GM18907 (cell line): ENCODE measurements at regions not wholly inside any gene's neighbourhood (a gene's known extent, or its start where the extent isn't known, plus 50 kb on each side); places are given as distances from the start of the nearest gene placed in this dataset.
"Not testable (repeated sequence)": the region's sequence is repeated elsewhere in the genome, so short reads cannot be mapped to it uniquely, and the experiment has no call there.

Experiments
- ATAC-seq: cut with Tn5 transposase; IDR thresholded peaks from one replicate; pipeline ENCODE4 v1.9.1; 2021; ENCODE audit warnings: mild to moderate bottlenecking, moderate library complexity; ENCODE audit not compliant: unreplicated experiment

DNA sequence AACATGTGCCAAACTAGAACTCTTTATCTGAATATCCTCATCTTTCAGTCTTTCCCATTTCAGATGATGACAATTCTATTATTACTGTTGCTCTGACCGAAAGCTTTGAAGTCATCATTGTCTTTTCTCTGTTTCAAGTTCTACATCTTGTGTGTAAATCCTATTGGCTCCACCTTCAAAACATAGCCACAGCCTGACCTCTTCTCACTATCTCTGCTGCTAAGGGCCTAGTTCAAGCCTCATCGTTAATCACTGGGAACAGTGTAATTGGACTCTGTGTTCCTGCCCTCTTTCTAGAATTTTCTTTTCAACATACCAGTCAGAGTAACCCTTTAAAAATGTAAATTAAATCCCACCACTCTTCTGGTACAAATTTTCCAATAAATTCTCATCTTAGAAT, 105.1 kb downstream of the OXSM start:
- ATAC-seq, result no peak

DNA sequence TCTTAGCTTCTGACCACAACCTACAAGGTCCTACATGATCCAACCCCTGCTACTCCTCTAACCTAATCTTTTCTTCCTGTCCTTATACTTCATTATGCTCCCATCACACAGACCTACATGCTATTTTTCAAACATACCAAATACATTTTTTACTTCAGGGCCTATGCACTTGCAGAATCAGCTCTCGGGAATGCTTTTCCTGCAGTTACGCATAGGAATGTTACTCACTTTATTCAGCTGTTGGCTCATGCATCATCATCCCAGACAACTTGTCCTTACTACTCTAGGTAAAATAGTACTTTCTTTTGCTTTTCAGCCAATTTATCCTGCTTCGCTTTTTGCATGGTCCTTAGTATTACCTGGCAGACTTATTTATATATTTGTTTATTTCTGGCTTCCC, 105.6 kb downstream of the OXSM start:
- no peak for ATAC-seq

DNA sequence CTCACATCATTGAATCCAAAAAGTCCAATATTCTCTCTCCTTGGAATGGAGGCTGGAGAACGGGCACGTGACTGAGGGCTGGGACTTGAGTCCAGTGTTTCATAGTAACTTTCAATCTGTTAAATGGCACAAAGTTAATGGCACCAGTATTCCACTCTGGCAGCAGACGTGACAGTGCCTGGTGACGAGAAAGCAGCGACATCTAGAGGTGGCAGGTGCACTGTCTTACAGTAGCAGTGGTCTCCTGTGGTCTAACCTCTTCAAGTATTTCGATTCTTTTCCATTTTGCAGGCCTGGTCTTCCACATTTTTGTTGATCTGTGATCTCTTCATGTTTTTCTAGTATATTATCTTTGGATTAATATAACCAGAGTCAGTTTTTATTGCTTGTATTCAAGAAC, 107.1 kb downstream of the OXSM start:
- peak; percentile 59 for ATAC-seq

DNA sequence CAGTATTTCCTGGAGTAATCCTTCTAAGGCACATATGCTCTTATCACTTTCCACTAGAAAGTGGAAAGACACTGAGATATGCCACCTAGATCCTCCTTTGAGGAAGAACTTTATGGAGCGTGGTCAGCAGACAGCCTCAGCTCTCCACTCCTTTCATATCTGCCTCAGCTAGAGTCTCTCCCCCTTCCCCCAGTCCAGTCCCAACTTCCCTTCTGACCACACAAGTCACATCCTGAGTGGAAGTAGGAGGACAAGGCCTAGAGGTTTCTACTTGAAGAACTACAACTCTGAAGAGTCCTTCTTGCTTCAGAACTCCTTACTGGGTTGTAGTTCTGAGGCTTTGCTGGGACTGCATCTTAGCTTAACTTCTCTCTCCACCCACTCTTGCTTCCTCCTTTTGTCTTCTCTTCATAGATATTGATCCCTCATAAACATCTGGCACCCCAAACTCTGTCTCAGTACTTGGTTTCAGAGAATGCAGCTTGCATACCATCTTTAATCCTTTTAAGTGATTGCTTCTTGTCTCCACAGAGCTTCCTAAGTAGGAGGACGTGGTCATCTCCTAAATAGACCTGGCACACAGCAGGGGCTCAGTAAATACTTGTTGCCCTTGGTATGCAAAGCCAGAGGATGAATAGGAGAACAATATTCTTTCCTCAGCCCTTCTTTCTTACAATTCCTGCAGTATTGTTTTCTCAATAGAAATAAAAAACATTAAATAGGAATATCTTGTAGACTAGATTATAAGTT, 109.6 kb downstream of the OXSM start:
- no peak for ATAC-seq

GRCh38 chr3:25900161-25900560, 110.3 kb downstream of the OXSM start:
- ATAC-seq, result no peak

DNA sequence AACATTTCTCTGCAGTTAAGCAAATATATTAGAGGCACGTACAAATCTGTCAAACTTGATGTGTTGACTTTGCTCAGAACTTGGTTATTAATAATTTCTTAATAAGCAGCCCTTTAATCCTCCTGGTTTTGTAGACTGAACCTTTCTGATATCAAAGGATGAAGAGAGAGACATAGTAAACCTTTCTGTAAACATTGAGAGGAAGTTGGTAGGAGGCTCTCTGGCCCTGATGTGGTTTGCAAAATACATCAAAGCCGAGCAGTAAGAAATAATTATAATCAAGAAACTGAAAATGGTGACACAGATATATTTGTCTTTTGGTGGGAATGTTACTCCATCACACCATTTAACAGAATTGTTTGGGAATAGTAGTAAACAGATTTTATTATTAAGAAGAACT, 111.9 kb downstream of the OXSM start:
- ATAC-seq, result no peak

DNA sequence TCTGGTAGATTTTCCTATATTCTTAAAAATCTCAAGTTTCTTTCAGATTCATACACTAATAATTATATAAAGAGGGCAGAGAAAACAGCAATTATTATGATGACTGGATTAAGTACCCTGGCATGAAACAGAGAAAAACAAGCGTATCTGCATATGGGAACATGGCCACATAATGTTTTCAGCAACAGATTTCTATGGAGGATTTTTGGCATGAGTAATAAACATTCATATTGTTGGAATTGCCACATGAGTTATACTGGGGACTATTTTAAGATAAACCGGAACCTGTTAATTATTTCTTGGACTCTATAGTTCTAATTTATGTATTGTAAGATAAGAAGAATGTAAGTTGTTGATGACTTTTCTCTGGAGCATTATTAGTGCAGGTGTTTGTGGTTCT, 112.7 kb downstream of the OXSM start:
- no peak for ATAC-seq

GRCh38 chr3:25903371-25904129, 113.7 kb downstream of the OXSM start:
- no peak for ATAC-seq

- ATAC-seq, result no peak
Measured at GRCh38 chr3:25904206-25904605, 114.3 kb downstream of the OXSM start.

- no peak for ATAC-seq
Measured at GRCh38 chr3:25906132-25906906, 116.4 kb downstream of the OXSM start.

DNA sequence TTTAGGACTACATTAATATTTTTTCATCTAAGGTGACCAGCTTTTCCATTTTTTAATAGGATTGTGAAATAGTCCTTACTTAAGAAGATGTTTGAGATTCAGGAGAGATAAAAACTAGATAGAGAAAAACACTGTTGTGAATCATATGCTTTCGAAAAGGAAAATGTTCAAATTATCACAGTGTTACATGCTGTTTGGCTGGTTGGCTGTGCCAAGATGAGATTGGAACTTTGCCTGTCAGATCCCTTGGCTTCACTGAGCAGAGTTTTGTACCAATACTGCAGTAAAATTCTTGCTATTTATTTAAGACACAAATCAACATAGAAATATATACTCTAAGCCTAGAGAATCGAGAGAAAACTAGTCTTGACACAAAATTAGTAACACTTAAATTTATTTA, 117.2 kb downstream of the OXSM start:
- ATAC-seq, result no peak

GRCh38 chr3:25910105-25910504, 120.2 kb downstream of the OXSM start:
- ATAC-seq, result no peak

- no peak for ATAC-seq
Measured at GRCh38 chr3:25910997-25911396, 121.1 kb downstream of the OXSM start.

DNA sequence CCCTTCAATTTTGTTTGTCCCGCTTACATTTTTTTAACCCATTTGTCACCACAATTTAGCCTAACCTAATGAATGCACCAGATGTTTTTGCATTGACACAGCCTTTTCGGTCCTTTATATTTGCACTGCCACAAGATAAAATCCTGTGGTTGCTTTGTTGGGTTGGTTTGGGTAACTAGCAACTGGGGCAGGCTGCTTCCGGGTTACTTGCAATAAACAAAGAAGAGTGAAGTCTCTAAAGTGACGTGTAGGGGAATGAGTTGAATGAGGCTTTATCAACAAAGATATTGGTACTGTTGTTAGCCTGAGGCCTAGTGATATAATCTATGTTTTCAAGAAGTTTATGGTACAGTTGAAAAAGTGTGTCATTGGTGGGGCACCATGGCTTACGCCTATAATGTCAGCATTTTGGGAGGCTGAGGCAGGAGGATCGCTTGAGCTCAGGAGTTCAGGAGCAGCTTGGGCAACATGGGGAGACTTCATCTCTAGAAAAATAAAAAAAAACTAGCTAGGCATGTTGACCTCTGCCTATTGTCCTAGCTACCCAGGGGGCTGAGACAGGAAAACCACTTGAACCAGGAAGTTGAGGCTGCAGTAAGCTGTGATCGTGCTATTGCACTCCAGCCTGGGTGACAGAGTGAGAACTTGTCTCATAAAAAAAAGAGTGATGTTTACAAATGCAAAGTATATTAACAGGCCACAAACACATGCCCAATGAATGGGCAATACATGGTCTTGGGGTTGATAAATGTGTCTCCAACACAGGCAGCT, 121.8 kb downstream of the OXSM start:
- ATAC-seq, result no peak

- no peak for ATAC-seq
Measured at GRCh38 chr3:25913179-25913578, 123.3 kb downstream of the OXSM start.

DNA sequence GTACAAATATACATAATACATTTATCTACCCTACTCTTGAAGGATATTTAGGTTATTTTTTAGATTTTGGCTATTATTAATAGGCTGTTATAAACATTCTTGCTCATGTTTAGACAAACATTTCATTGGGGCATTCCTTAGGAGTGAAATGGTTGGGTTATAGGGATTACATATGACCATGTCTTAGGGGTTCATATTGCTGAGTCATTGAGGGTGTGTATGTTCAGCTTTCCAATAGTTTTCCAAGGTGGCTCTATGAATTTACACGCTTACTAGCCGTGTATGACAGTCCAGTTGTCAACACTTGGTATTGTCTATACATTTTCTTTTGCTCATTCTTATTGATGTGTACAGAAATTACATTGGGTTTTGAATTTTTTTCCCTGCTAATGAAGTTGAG, 125.8 kb downstream of the OXSM start:
- ATAC-seq, result no peak

DNA sequence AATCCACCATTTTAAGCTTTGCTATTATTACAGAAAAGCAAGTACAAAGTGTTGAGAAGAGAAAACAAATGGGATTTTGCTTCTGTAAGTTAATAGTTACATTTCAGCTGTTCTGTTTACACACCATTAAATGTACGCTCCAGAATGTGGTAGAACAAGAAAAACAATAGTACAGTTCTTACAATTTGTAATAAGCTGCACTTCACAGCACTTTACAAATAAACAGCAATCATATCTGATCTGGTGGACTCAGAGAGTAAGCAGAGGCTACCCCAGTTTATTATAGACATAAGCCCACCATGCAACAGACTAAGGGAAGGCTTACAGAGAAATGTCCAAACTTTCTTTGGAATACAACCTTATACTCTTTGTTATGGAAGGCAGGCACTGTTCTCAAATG, 126.4 kb downstream of the OXSM start:
- no peak for ATAC-seq

GRCh38 chr3:25931967-25932366, 142.1 kb downstream of the OXSM start:
- ATAC-seq, result not testable (repeated sequence)

- no peak for ATAC-seq
Measured at GRCh38 chr3:25938566-25939325, 148.9 kb downstream of the OXSM start.

DNA sequence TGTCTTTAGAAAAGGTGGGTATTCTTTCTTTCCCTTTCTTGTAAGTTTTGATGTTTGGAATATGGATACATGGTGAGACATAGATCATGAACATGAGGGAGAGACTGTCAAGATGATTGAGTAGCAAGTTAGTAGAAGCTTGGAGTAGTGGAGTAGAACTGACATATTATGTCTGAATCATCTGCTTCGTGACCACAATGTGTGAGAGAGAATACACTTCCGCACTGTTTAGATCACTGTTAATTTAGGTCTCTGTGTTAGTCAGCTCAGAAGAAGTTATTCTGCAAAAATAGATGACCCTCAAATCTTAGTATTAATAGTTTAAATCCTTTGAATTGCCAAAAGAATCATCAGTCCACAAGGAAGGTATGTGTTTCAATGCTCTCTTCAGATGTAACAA, 151.0 kb downstream of the OXSM start:
- ATAC-seq, result no peak
